HG03060 (cell line): ENCODE measurements at regions not wholly inside any gene's neighbourhood (a gene's known extent, or its start where the extent isn't known, plus 50 kb on each side); places are given as distances from the start of the nearest gene placed in this dataset.
"Not testable (repeated sequence)": the region's sequence is repeated elsewhere in the genome, so short reads cannot be mapped to it uniquely, and the experiment has no call there.

ENCODE experiments used
- ATAC-seq: cut with Tn5 transposase; IDR thresholded peaks from one replicate; pipeline ENCODE4 v1.9.1; 2021; ENCODE audit warnings: low read depth, moderate number of reproducible peaks; ENCODE audit not compliant: unreplicated experiment

DNA sequence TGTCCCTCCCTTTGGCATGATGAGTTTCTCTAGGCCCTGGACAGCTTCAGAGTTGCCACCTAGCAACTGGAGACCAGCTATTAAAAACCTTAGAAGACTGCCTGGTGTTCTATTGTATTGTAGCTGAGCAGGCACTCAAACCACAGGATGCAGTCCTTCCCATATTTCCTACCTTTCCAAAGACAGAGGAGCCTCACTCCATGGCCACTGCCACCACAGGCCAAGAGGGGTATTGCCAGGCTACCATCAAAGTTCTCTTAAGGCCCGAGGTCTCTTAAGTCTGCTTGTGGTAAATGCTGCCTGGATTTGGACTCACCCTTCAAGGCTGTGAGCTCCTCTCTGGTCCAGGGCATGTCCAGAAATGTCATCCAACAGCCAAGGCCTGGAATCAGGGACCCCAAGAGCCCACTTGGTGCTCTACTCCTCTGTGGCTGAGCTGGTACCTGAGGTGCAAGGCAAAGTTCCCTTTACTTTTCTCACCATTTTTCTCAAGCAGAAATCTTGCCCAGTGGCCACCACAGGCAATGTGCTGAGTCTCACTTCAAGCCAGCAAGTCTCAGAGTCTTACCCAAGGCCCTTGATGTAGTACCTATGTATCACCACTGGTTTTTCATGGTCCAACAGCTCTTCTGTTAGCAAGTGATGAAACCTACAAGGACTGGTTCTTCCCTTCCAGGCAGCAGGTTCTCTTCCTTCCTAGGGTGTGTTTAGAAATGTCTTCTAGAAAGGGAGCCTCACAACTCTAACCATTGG is 269.4 kb downstream of the AMY1C start:
- ATAC-seq, result no peak

GRCh38 chr1:104019675-104020049 is 270.0 kb downstream of the AMY1C start:
- no peak for ATAC-seq

DNA sequence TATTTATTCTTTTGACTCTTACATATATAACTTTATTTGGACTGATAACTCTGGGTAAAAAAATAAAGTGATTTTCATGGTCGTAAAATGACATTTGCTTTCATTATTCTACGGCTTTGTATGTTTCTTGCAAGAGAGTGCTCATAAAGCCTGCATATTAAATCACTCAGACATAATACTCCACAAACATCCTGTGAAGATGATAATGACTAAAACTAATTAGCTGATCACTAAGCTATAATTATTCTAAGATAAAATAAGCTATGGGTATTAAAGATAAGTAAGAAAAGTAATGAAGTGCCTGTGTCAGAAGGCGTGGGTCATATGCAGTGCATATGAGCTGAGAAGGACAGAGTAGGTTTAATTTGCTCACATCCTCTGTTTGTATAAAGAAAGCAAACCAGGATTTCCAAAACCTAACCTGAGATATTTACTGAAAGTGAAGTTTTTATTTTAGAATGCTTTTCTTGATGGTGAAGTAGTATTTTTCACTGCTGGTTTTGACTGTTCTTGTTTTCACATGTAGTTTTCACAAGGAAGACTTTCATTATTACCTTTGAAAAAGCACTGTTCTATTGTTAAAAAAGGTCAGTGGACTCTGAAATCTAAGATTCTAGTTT is 278.8 kb downstream of the AMY1C start:
- ATAC-seq, result no peak

- ATAC-seq, result no peak
Observed at GRCh38 chr1:104029456-104029970, 279.8 kb downstream of the AMY1C start.

GRCh38 chr1:104056786-104057185 is 307.1 kb downstream of the AMY1C start:
- no peak for ATAC-seq

- not testable (repeated sequence) for ATAC-seq
Observed at GRCh38 chr1:104057219-104057898, 307.7 kb downstream of the AMY1C start.

GRCh38 chr1:104061637-104062036 is 311.9 kb downstream of the AMY1C start:
- not testable (repeated sequence) for ATAC-seq

DNA sequence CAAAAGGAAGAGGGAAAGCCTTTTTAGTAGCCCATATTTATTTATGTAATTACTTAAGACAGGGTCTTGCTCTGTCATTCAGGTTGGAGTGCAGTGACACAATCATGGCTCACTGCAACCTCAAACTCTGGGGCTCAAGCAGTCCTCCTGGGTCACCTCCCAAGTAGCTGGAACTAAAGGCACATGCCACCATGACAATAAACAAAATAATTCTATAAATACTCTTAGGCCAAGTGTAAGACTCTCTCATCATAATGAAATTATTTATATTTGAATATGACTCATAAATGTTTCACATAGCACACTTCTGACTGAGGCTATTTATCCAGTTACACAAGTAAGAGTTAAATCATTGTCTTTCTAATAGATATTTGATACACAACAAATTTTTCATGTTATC is 314.7 kb downstream of the AMY1C start:
- no peak for ATAC-seq

- ATAC-seq, result no peak
Observed at GRCh38 chr1:104072915-104073371, 323.2 kb downstream of the AMY1C start.

- ATAC-seq, result no peak
Observed at GRCh38 chr1:104073463-104073902, 323.8 kb downstream of the AMY1C start.

- ATAC-seq, result no peak
Observed at GRCh38 chr1:104082221-104082620, 332.5 kb downstream of the AMY1C start.

DNA sequence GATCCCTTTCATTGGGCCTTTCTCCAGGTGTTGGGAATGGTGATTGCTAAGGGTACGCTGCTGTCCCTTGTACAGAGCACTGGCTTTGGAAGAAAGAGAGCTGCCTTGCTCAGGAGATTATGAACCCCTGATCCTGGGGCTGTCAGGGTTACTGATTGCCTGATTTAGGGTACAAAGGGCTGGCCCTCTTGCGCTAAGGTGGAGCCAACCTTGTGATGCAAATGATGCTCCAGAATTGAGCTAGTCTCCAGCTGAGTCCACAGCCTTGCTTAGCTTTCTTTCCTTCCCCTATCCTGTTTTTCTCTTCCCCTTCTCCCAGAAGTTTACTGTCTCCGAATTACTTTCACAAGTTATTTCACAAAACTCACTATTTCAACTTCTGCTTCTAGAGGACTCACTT is 334.7 kb downstream of the AMY1C start:
- ATAC-seq, result no peak

GRCh38 chr1:104092698-104093097 is 343.0 kb downstream of the AMY1C start:
- ATAC-seq, result no peak

DNA sequence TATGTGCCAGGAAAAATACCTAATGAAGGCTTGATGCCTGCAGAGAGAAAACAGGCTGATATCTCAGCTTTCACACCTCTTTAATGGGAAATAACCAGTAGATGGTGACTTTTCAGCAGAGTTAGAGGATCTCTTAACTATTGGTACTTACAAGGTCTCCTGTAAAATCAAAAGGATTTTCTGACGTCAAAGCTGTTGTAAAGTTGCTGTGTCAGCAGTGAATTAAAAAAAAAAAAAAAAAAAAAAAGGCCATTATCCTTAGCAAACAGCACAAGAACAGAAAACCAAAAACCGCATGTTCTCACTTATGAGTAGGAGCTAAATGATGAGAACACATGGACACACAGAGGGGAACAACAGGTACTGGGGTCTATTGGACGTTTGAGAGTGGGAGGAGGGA is 349.1 kb downstream of the AMY1C start:
- no peak for ATAC-seq

DNA sequence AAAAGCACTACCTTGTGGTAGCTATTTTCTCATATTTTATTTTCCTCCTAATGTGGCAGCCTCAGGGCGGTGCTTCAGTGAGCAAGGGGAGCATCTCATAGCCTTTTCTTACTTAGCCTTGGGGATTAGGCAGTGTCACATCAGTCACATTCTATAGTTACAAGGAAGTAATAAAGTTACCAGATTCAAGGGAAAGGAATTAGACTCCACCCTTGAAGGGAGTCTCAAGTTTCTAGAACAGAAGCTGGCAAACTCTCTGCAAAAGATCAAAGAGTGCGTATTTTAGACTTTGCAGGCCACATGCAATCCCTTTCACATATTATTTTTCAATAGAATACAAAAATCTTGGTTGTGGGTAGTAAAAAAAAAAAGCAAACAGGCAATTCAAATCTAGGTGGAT is 350.4 kb downstream of the AMY1C start:
- ATAC-seq, result no peak

GRCh38 chr1:104105465-104105864 is 355.8 kb downstream of the AMY1C start:
- ATAC-seq, result no peak

DNA sequence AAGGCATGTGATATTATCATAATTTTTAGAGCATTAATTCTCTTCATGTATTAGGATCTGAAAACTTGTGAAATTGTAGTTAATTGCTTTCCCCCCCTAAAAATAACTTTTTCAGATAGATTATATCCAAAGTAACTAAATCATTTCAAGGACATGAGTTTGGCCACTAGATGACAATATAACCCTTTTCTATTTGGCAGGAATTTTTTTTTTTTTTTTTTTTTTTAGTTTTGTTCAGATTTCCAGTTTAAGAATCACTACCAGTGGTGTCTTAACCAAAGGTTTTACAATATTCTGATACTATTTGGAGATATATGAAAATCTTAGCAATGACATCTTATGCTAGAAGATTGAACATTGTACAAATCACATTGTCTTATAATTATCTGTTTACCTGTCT is 370.8 kb downstream of the AMY1C start:
- no peak for ATAC-seq

- no peak for ATAC-seq
Observed at GRCh38 chr1:104121271-104121670, 371.6 kb downstream of the AMY1C start.

DNA sequence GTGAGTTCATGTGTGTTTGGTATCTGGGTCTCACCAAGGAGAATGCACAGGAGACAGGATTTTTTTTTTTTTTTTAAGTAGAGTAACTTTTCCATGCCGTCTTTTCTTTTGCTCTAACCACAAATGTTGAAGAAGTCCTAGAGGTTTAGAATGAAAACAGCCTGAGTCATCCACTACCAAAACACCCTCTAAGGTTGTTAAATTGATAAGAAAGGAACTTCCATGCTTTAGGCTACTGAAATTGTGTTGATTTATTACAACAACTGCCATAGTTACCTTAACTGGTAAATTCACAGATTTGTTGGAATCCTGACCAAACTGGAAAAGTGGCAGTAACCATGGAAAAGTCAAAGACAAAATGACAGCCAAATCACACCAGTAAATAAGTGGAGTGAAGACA is 375.6 kb downstream of the AMY1C start:
- ATAC-seq, result no peak

- no peak for ATAC-seq
Observed at GRCh38 chr1:104125970-104126369, 376.3 kb downstream of the AMY1C start.

DNA sequence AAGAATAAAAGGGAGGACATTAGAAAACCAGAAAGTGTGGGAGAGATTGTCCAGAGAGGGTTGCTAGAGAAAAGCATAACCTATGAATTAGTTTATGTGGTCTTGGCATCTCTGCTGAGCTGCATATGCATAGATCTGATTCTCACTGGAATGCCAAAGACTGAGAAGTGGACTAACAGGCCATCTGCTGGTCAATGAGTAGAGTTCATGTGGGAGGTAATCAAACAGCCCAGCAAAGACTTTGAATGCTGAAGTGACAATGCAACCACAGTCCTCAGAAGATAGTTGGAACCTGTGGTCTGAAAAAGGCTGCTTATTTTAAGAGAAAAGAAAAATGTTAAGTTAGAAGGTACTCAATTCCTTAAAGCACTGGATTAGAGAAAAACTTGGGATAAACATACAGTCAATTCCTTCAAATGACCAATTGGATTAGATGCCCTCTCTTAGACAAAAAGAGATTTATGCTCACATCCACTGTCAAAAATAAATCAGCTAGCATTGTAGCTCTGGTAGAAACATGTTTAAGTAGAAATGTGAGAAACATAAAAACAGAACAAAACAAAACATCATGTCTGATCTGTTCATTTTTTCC is 382.8 kb downstream of the AMY1C start:
- ATAC-seq, result no peak
